ENCODE measurements at regions not wholly inside any gene's neighbourhood (a gene's known extent, or its start where the extent isn't known, plus 50 kb on each side); places are given as distances from the start of the nearest gene placed in this dataset.

- Histone ChIP-seq H4K20me1 (ENCODE audit: control insufficient read depth, extremely low read depth, insufficient read depth, low read length) (no peaks in the 10 kb centered on the region), H3K9me3 (ENCODE audit: control insufficient read depth, low read depth, low read length) (no peaks in the 10 kb centered on the region), H3K4me3 (ENCODE audit: control insufficient read depth in 2 of 3, extremely low read depth in 1 of 3, insufficient read depth in 2 of 3, low read depth in 1 of 3, low read length in 3 of 3) (no peak overlapping the region), H3K4me1 (ENCODE audit: control insufficient read depth, extremely low read depth, insufficient read depth, low read length) (peaks cover 4% of the 10 kb centered on the region), H3K27me3 (ENCODE audit: control insufficient read depth, extremely low read depth, insufficient read depth, low read length) (no peaks in the 10 kb centered on the region), H3K36me3 (ENCODE audit: control insufficient read depth in 2 of 2, extremely low read depth in 1 of 2, insufficient read depth in 2 of 2, low read length in 2 of 2) (no peaks in the 10 kb centered on the region), H3K27ac (ENCODE audit: control insufficient read depth, insufficient read depth, low read length) (no peak overlapping the region), H3K79me2 (ENCODE audit: control insufficient read depth, insufficient read depth, low read length) (no peaks in the 10 kb centered on the region), H3K9ac (ENCODE audit: control insufficient read depth, extremely low read depth, insufficient read depth, low read length) (no peak overlapping the region), H3K4me2 (ENCODE audit: control insufficient read depth, extremely low read depth, insufficient read depth, low read depth, low read length) (no peak overlapping the region), H3K9me1 (ENCODE audit: control insufficient read depth, extremely low read depth, insufficient read depth, low read length) (no peaks in the 10 kb centered on the region), H2AFZ (ENCODE audit: control insufficient read depth, low read length) (no peak overlapping the region)
- FAIRE-seq (no peak), DNase-seq (ENCODE audit: low read depth, low spot score) (no peak)
- no peak for TF ChIP-seq EZH2 (IDR thresholded peaks at IDR 0.05; ENCODE audit: low read length)
- TF ChIP-seq CTCF (optimal IDR thresholded peaks at IDR 0.05 in 1 of 3, IDR thresholded peaks at IDR 0.05 in 1 of 3, conservative IDR thresholded peaks at IDR 0.05 in 1 of 3; ENCODE audit: extremely low read depth in 1 of 3, insufficient read depth in 2 of 3, low read length in 3 of 3) = no peak
- dilution Hi-C loops (cut with MboI; ENCODE audit: extremely low pct_ligation_motif_present, low sequenced_read_pairs) = no loop called here
Observed at GRCh38 chr10:89082086-89082485, 91.5 kb downstream of the FAS start.

GRCh38 chr10:89080660-89081059 lies 90.1 kb downstream of the FAS start:
- no peak overlapping the region for H3K4me2 ChIP-seq (ENCODE audit: control insufficient read depth, extremely low read depth, insufficient read depth, low read depth, low read length)
- no peak for TF ChIP-seq EZH2 (IDR thresholded peaks at IDR 0.05; ENCODE audit: low read length)
- TF ChIP-seq CTCF (optimal IDR thresholded peaks at IDR 0.05 in 1 of 3, IDR thresholded peaks at IDR 0.05 in 1 of 3, conservative IDR thresholded peaks at IDR 0.05 in 1 of 3; ENCODE audit: extremely low read depth in 1 of 3, insufficient read depth in 2 of 3, low read length in 3 of 3) = no peak
- DNase-seq (ENCODE audit: low read depth, low spot score) (no peak), FAIRE-seq (no peak)
- peaks cover 4% of the 10 kb centered on the region for H3K4me1 ChIP-seq (ENCODE audit: control insufficient read depth, extremely low read depth, insufficient read depth, low read length)
- no peak overlapping the region for H3K27ac ChIP-seq (ENCODE audit: control insufficient read depth, insufficient read depth, low read length)
- no peak overlapping the region for H3K4me3 ChIP-seq (ENCODE audit: control insufficient read depth in 2 of 3, extremely low read depth in 1 of 3, insufficient read depth in 2 of 3, low read depth in 1 of 3, low read length in 3 of 3)
- H3K27me3 ChIP-seq (ENCODE audit: control insufficient read depth, extremely low read depth, insufficient read depth, low read length) = no peaks in the 10 kb centered on the region
- no peak overlapping the region for H2AFZ ChIP-seq (ENCODE audit: control insufficient read depth, low read length)
- H3K9me3 ChIP-seq (ENCODE audit: control insufficient read depth, low read depth, low read length) = no peaks in the 10 kb centered on the region
- no peaks in the 10 kb centered on the region for H4K20me1 ChIP-seq (ENCODE audit: control insufficient read depth, extremely low read depth, insufficient read depth, low read length)
- no peaks in the 10 kb centered on the region for H3K9me1 ChIP-seq (ENCODE audit: control insufficient read depth, extremely low read depth, insufficient read depth, low read length)
- no peaks in the 10 kb centered on the region for H3K36me3 ChIP-seq (ENCODE audit: control insufficient read depth in 2 of 2, extremely low read depth in 1 of 2, insufficient read depth in 2 of 2, low read length in 2 of 2)
- H3K79me2 ChIP-seq (ENCODE audit: control insufficient read depth, insufficient read depth, low read length) = no peaks in the 10 kb centered on the region
- dilution Hi-C loops (cut with MboI; ENCODE audit: extremely low pct_ligation_motif_present, low sequenced_read_pairs) = no loop called here
- H3K9ac ChIP-seq (ENCODE audit: control insufficient read depth, extremely low read depth, insufficient read depth, low read length) = no peak overlapping the region
